CD4-positive, alpha-beta T cell (primary cell): ENCODE measurements at regions not wholly inside any gene's neighbourhood (a gene's known extent, or its start where the extent isn't known, plus 50 kb on each side); places are given as distances from the start of the nearest gene placed in this dataset.

Experiments used
- ATAC-seq: fragments of 200-7000 bp; cut with Tn5 transposase; one replicate; pipeline ENCODE4 v1.10.0; 2022; ENCODE audit warnings: mild to moderate bottlenecking; ENCODE audit not compliant: poor library complexity
- CTCF ChIA-PET: fragments of 350-600 bp; sonication (Branson Sonifier 250); formaldehyde crosslinking; loops from one replicate; lab custom pipeline; 2021; ENCODE audit warnings: antibody characterized with exemption, inconsistent platforms; lab: Charles Lee
- POLR2A ChIA-PET: fragments of 350-600 bp; sonication (Branson Sonifier 250); formaldehyde crosslinking; loops from one replicate; lab custom pipeline; 2021; ENCODE audit warnings: antibody characterized with exemption, inconsistent platforms; lab: Charles Lee
- DNase-seq, 14 experiments: peaks; one replicate each; pipeline ENCODE4 v3.0.0-alpha.2; 2013 to 2020; ENCODE audit warnings: mixed read lengths in 2 of 14
- H3K27ac ChIP-seq, 2 donors: one replicate each; pipeline versions ENCODE4 v1.5.1 to v1.7.0; 2013; ENCODE audit warnings: low read length in 2 of 2, low read depth in 1 of 2, mild to moderate bottlenecking in 1 of 2
- H3K27me3 ChIP-seq, 2 experiments: 1 replicate in 1 of 2; 2 replicates in 1 of 2; pipeline versions ENCODE4 v1.6.1 to v1.7.0; 2013; ENCODE audit warnings: low read length in 2 of 2, control low read depth in 1 of 2, mild to moderate bottlenecking in 1 of 2, moderate library complexity in 1 of 2; ENCODE audit not compliant: insufficient read depth in 2 of 2, control insufficient read depth in 1 of 2
- H3K36me3 ChIP-seq: one replicate; pipeline ENCODE4 v1.6.1; 2013; ENCODE audit warnings: low read length, control low read depth; ENCODE audit not compliant: insufficient read depth
- H3K4me1 ChIP-seq: one replicate; pipeline ENCODE4 v1.6.1; 2013; ENCODE audit warnings: low read length, control low read depth; ENCODE audit not compliant: insufficient read depth
- H3K4me3 ChIP-seq: one replicate; pipeline ENCODE4 v1.5.1; 2013; ENCODE audit warnings: mild to moderate bottlenecking, low read length, moderate library complexity
- H3K9me3 ChIP-seq, 2 experiments: 1 replicate in 1 of 2; 2 replicates in 1 of 2; pipeline versions ENCODE4 v1.6.1 to v1.7.0; 2013; ENCODE audit warnings: low read length in 2 of 2, mild to moderate bottlenecking in 2 of 2, control low read depth in 1 of 2, moderate library complexity in 1 of 2; ENCODE audit not compliant: control insufficient read depth in 1 of 2, insufficient read depth in 1 of 2
- H3K27ac Mint-ChIP-seq: one replicate; pipeline ENCODE4 v1.8.0; 2020; ENCODE audit warnings: mixed read lengths
- H3K27me3 Mint-ChIP-seq: one replicate; pipeline ENCODE4 v1.8.0; 2021; ENCODE audit warnings: mixed read lengths
- H3K36me3 Mint-ChIP-seq: one replicate; pipeline ENCODE4 v1.8.0; 2021; ENCODE audit warnings: low read depth, mixed read lengths
- H3K4me1 Mint-ChIP-seq: one replicate; pipeline ENCODE4 v1.8.0; 2021; ENCODE audit warnings: low read depth, mixed read lengths
- H3K4me3 Mint-ChIP-seq: one replicate; pipeline ENCODE4 v1.8.0; 2020; ENCODE audit warnings: mild to moderate bottlenecking, mixed read lengths
- H3K9me3 Mint-ChIP-seq: one replicate; pipeline ENCODE4 v1.8.0; 2020; ENCODE audit warnings: mixed read lengths
- intact Hi-C, 2 experiments: fragments of 100-400 bp; cut with DNase I in 1 of 2; cut with micrococcal nuclease in 1 of 2; formaldehyde crosslinking; loops; one replicate each; pipeline versions ENCODE4 v1.15.1 to v1.9.0; 2023 to 2025; cut with DNase I, micrococcal nuclease
- TF ChIP-seq, protein P1 (sequence below): fragments of 200-600 bp; IDR thresholded peaks from one replicate; pipeline ENCODE4 v1.8.0; 2022; ENCODE audit warnings: antibody characterized with exemption, mild to moderate bottlenecking

- POLR2A ChIA-PET: no interaction called here
- intact Hi-C loops: no loop called here
- ATAC-seq (no peak), DNase-seq (no peak)
- Mint-ChIP-seq H3K36me3 (no peaks in the 10 kb centered on the region), H3K4me3 (no peak overlapping the region), H3K27ac (no peak overlapping the region), H3K4me1 (no peaks in the 10 kb centered on the region), H3K9me3 (no peaks in the 10 kb centered on the region), H3K27me3 (no peaks in the 10 kb centered on the region)
- Histone ChIP-seq H3K4me3 (no peak overlapping the region), H3K9me3 (no peaks in the 10 kb centered on the region), H3K4me1 (no peaks in the 10 kb centered on the region), H3K27me3 (no peaks in the 10 kb centered on the region), H3K27ac (no peak overlapping the region), H3K36me3 (no peaks in the 10 kb centered on the region)
- CTCF ChIA-PET: no interaction called here
- TF ChIP-seq, protein P1, sequence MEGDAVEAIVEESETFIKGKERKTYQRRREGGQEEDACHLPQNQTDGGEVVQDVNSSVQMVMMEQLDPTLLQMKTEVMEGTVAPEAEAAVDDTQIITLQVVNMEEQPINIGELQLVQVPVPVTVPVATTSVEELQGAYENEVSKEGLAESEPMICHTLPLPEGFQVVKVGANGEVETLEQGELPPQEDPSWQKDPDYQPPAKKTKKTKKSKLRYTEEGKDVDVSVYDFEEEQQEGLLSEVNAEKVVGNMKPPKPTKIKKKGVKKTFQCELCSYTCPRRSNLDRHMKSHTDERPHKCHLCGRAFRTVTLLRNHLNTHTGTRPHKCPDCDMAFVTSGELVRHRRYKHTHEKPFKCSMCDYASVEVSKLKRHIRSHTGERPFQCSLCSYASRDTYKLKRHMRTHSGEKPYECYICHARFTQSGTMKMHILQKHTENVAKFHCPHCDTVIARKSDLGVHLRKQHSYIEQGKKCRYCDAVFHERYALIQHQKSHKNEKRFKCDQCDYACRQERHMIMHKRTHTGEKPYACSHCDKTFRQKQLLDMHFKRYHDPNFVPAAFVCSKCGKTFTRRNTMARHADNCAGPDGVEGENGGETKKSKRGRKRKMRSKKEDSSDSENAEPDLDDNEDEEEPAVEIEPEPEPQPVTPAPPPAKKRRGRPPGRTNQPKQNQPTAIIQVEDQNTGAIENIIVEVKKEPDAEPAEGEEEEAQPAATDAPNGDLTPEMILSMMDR: no peak
These were observed 256.6 kb upstream of the RGS18 start for GRCh38 chr1:191901651-191902050.

GRCh38 chr1:191904991-191905390 is 253.3 kb upstream of the RGS18 start:
- TF ChIP-seq, protein P1: no peak
- Histone ChIP-seq H3K4me3 (no peak overlapping the region), H3K27me3 (no peaks in the 10 kb centered on the region), H3K36me3 (no peaks in the 10 kb centered on the region), H3K27ac (no peak overlapping the region), H3K9me3 (peaks cover 0 to 11% of the 10 kb centered on the region in 2 experiments), H3K4me1 (no peaks in the 10 kb centered on the region)
- Mint-ChIP-seq H3K36me3 (no peaks in the 10 kb centered on the region), H3K9me3 (no peaks in the 10 kb centered on the region), H3K27ac (no peak overlapping the region), H3K27me3 (no peaks in the 10 kb centered on the region), H3K4me1 (no peaks in the 10 kb centered on the region), H3K4me3 (no peak overlapping the region)
- ChIA-PET POLR2A (no interaction called here), CTCF (no interaction called here)
- intact Hi-C loops: no loop called here
- DNase-seq (no peak), ATAC-seq (no peak)

GRCh38 chr1:191905781-191906180 is 252.5 kb upstream of the RGS18 start:
- ATAC-seq (no peak), DNase-seq (no peak)
- TF ChIP-seq, protein P1: no peak
- no peaks in the 10 kb centered on the region for H3K4me1 ChIP-seq
- H3K4me3 ChIP-seq: no peak overlapping the region
- Mint-ChIP-seq H3K9me3 (no peaks in the 10 kb centered on the region), H3K4me3 (no peak overlapping the region), H3K36me3 (no peaks in the 10 kb centered on the region), H3K27me3 (no peaks in the 10 kb centered on the region), H3K4me1 (no peaks in the 10 kb centered on the region), H3K27ac (no peak overlapping the region)
- H3K9me3 ChIP-seq: peaks cover 0 to 12% of the 10 kb centered on the region in 2 experiments
- no peak overlapping the region for H3K27ac ChIP-seq
- CTCF ChIA-PET: no interaction called here
- intact Hi-C loops: no loop called here
- H3K36me3 ChIP-seq: no peaks in the 10 kb centered on the region
- H3K27me3 ChIP-seq: no peaks in the 10 kb centered on the region
- POLR2A ChIA-PET: no interaction called here
